IPS-NIHi11 (cell line): ENCODE measurements at regions not wholly inside any gene's neighbourhood (a gene's known extent, or its start where the extent isn't known, plus 50 kb on each side); places are given as distances from the start of the nearest gene placed in this dataset.

ENCODE experiments used
- DNase-seq: peaks from one replicate; pipeline ENCODE4 v3.0.0; 2012; ENCODE audit warnings: mixed read lengths, low spot score

- no peak for DNase-seq
Measured at GRCh38 chr10:125513429-125514182, 169.4 kb downstream of the TEX36 start.

DNA sequence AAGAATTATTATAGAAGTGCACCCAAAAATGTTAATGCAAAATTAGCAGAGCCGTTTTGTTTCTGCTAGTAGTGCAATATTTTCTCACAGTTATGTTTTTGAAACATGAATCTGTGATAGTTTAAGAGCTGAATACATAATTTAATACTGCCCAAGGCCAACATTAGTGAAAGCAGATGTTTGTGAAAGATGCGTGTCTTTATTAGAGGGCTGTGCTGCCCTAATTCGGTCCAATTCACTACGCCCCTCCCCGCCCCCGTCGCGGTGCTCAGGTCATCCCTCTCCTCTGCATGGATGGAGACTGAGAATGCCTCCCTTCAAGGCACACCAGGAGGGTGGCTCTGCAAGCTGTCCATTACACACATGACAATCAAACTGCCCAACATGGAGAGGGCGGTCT, 172.0 kb downstream of the TEX36 start:
- no peak for DNase-seq

DNA sequence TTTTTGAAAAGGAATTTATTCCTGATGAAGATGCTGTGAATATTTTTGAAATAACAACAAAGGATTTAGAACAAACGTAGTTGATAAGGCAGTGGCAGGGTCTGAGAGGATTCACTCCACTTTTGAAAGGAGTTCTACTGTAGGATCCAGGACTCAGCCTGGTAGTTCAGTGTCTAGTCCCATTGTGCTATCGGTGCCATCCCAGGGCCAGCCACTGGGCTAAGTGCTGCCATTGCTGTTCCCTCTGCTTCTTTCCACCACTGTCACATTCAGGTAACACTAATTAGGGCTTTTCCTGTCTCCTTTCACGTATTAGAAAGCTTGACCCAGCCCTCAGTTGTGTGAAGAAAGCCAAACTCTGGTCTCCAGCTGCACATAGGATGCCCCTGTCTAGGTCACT, 177.3 kb downstream of the TEX36 start:
- no peak for DNase-seq

GRCh38 chr10:125502276-125502675, 180.7 kb downstream of the TEX36 start:
- DNase-seq: no peak

DNA sequence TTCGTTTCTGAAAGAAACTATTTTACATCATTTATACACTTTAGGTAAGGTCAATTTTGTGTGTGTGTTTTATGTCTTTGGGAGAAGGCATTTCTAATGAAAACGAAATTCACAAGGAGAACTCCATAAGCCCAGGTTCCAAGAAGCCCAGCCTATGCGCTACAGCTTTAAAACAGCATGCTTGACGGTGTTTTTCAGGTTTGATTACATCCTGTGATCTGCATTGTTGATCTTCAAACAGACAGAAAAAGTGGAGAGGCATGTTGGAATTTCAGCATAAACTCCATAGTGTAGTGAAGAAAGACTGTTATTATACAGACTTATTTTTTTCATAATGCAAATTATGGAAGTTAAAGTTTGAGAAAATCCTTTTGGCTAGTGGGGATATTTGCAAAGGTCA, 187.6 kb downstream of the TEX36 start:
- DNase-seq: no peak

DNA sequence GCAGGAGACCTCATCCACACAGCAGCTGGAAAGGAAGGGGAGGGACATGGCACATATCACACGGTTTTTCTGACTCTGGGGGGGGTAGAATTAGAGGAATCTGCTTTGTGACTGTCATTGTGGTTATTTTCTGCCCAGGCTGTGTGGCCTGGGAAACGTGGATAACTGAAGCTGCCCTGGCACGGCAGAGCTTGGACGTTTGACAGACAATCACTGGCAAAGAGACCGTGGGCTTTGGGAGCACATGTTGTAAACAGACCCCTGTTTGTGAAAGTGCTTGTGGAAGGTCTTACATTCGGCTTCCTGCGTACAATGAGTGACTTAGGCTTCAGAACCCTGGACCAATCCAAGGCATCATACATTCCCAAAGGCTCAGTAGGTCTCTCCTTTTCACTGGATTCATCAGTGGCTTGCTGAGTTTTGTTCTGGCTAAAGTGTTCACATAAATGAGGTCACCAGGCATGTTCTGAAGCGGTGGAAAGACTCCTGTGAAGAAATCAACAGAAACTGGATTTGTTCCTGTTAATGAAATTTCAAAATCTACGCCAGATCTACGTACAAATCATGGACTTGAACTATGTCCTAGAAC, 188.2 kb downstream of the TEX36 start:
- no peak for DNase-seq

GRCh38 chr10:125491381-125491780, 191.6 kb downstream of the TEX36 start:
- no peak for DNase-seq

DNA sequence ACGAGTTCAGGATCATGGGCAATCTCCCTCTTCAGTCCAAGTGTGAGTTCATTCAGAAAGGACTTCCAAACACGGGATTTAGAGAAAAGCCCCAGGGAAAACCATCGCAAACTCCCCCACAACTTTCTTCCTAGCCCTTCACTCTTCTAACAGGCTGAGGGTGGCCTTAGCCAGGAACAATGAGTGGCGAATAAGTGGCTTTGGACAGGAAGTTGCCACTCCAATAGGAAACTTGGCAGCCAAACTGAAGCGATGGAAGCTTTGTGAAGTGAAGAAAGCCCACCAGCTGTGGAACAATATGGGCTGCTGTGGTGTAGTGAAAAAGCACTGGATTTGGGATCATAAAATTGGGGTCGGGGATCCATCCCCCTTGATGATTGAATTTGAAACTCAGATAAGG, 193.2 kb downstream of the TEX36 start:
- no peak for DNase-seq

- no peak for DNase-seq
Measured at GRCh38 chr10:125485665-125486064, 197.3 kb downstream of the TEX36 start.

- no peak for DNase-seq
Measured at GRCh38 chr10:125484035-125484732, 198.8 kb downstream of the TEX36 start.

- DNase-seq: no peak
Measured at GRCh38 chr10:125482637-125483036, 200.3 kb downstream of the TEX36 start.

- DNase-seq: no peak
Measured at GRCh38 chr10:125482108-125482507, 200.9 kb downstream of the TEX36 start.

GRCh38 chr10:125479059-125479458, 203.9 kb downstream of the TEX36 start:
- DNase-seq: no peak

- DNase-seq: no peak
Measured at GRCh38 chr10:125475815-125476214, 207.1 kb downstream of the TEX36 start.

- no peak for DNase-seq
Measured at GRCh38 chr10:125473143-125473793, 209.7 kb downstream of the TEX36 start.

GRCh38 chr10:125472010-125472607, 210.9 kb downstream of the TEX36 start:
- no peak for DNase-seq

- no peak for DNase-seq
Measured at GRCh38 chr10:125468278-125468677, 214.7 kb downstream of the TEX36 start.

DNA sequence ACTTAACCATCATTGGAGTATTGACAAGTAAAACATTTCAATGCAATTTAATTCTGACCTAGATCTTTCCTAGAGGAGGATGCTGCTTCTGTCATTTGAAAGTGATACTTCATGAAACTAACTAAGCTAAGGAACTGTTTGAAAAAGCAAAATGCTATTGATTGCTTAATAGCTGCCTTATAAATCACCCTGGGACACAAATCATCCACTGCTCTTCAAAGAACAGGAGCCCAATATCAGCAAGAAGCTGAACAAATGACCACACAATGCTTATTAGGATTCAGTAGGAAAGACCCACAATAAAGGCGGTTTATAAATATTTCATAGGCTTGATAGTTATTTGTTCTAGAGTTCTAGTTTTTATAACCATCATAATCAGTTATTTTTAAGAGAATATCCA, 216.3 kb downstream of the TEX36 start:
- DNase-seq: no peak

DNA sequence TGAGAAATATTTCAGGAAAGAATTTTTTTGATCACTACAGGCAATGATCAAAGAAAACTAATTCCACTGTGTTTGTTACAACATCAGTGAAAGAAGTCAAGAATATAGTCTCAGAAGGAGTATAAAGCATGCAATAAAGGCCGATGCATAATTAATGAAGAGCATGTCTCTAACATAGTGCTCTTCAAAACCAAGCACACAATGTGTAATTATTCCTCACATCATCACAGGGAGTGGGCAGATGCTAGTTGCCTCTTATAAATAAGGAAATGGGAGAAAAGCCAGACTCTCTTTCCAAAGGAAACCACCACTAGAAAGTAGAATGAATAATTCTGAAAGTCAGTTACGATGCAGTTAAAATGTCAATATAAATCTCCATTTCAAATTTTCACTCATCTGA, 220.1 kb downstream of the TEX36 start:
- no peak for DNase-seq

- DNase-seq: no peak
Measured at GRCh38 chr10:125460326-125460725, 222.6 kb downstream of the TEX36 start.

- DNase-seq: no peak
Measured at GRCh38 chr10:125457406-125457805, 225.6 kb downstream of the TEX36 start.

DNA sequence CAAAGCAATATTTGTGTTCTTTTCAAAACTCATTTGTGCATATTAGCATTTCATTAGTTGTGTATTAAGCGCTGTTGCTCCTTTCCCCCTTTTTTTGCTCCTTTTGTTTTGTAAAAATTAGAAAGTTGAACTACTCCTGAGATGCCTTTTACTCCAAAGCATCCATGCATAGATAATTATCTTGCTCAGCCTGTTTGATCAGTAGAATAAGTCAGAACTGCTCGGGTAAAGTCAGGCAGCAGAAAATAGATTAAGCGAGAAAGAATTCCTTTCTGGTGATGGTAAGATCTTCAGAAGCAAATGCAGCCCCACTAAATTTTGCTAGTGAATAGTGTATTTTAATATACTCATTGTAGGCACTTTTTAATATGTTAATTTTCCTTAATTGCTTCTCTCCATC, 227.1 kb downstream of the TEX36 start:
- no peak for DNase-seq
